ENCODE measurements at regions not wholly inside any gene's neighbourhood (a gene's known extent, or its start where the extent isn't known, plus 50 kb on each side); places are given as distances from the start of the nearest gene placed in this dataset.

DNA sequence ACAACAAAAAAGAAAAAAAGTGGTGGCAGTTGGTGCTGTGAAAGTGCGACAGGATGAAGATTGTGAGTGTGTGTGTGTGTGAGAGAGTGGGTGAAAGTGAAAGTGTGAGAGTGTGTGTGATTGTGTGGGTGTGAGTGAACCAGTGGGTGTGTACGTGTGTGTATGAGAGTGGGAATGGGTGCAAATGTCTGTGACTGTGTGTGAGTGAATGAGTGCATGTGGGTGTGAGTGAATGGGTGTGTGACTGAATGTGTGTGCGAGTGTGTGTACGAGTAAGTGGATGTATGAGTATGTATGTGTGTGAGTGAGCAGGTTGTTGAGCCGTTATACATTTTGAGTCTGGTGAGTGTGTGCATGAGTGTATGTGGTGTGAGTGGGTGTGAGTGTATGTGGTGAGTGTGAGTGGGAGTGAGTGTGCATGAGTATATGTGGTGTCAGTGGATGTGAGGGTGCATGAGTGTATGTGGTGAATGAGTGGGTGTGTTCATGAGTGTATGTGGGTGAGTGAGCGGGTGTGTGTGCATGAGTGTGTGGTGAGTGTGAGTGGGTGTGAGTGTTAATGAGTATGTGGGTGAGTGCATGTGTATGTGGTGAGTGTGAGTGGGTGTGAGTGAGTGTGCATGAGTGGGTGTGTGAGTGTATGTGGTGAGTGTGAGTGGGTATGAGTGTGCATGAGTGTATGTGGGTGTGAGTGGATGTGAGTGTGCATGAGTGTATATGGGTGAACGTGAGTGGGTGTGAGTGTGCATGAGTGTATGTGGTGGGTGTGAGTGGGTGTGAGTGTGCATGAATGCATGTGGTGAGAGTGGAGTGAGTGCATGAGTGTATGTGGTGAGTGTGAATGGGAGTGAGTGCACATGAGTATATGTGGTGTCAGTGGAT, 69.3 kb upstream of the HPCAL1 start:
- Histone ChIP-seq H3K36me3 (ENCODE audit: control insufficient read depth, insufficient read depth, low read length) (no peaks in the 10 kb centered on the region), H3K9ac (no peak overlapping the region), H3K4me1 (no peaks in the 10 kb centered on the region), H3K4me3 (ENCODE audit: low read depth, low read length) (no peak overlapping the region), H2AFZ (no peak overlapping the region), H3K27ac (no peak overlapping the region), H3K79me2 (no peaks in the 10 kb centered on the region), H3K4me2 (ENCODE audit: low read length) (no peak overlapping the region), H3K9me3 (ENCODE audit: control insufficient read depth, low read length) (no peaks in the 10 kb centered on the region), H3K27me3 (ENCODE audit: control insufficient read depth, insufficient read depth, low read length) (no peaks in the 10 kb centered on the region)
- TF ChIP-seq, protein P1, sequence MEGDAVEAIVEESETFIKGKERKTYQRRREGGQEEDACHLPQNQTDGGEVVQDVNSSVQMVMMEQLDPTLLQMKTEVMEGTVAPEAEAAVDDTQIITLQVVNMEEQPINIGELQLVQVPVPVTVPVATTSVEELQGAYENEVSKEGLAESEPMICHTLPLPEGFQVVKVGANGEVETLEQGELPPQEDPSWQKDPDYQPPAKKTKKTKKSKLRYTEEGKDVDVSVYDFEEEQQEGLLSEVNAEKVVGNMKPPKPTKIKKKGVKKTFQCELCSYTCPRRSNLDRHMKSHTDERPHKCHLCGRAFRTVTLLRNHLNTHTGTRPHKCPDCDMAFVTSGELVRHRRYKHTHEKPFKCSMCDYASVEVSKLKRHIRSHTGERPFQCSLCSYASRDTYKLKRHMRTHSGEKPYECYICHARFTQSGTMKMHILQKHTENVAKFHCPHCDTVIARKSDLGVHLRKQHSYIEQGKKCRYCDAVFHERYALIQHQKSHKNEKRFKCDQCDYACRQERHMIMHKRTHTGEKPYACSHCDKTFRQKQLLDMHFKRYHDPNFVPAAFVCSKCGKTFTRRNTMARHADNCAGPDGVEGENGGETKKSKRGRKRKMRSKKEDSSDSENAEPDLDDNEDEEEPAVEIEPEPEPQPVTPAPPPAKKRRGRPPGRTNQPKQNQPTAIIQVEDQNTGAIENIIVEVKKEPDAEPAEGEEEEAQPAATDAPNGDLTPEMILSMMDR (IDR thresholded peaks at IDR 0.05): no peak

DNA sequence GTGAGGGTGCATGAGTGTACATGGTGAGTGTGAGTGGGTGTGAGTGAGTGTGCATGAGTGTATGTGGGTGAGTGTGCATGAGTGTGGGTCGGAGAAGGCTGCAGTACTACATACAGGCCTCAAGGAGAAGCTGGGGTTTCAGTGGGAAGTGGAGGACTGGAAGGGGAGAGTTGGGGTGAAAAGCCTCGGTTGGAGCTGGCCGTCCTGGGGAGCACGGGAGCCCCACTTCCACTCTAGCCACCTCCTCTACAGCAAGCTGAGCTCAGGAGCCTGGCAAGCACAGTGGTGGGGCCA, 68.7 kb upstream of the HPCAL1 start:
- Histone ChIP-seq H3K4me1 (no peaks in the 10 kb centered on the region), H3K9ac (no peak overlapping the region), H3K9me3 (ENCODE audit: control insufficient read depth, low read length) (no peaks in the 10 kb centered on the region), H2AFZ (no peak overlapping the region), H3K36me3 (ENCODE audit: control insufficient read depth, insufficient read depth, low read length) (no peaks in the 10 kb centered on the region), H3K27me3 (ENCODE audit: control insufficient read depth, insufficient read depth, low read length) (no peaks in the 10 kb centered on the region), H3K4me2 (ENCODE audit: low read length) (no peak overlapping the region), H3K27ac (no peak overlapping the region), H3K79me2 (no peaks in the 10 kb centered on the region), H3K4me3 (ENCODE audit: low read depth, low read length) (no peak overlapping the region)
- TF ChIP-seq, protein P1 (IDR thresholded peaks at IDR 0.05): no peak

DNA sequence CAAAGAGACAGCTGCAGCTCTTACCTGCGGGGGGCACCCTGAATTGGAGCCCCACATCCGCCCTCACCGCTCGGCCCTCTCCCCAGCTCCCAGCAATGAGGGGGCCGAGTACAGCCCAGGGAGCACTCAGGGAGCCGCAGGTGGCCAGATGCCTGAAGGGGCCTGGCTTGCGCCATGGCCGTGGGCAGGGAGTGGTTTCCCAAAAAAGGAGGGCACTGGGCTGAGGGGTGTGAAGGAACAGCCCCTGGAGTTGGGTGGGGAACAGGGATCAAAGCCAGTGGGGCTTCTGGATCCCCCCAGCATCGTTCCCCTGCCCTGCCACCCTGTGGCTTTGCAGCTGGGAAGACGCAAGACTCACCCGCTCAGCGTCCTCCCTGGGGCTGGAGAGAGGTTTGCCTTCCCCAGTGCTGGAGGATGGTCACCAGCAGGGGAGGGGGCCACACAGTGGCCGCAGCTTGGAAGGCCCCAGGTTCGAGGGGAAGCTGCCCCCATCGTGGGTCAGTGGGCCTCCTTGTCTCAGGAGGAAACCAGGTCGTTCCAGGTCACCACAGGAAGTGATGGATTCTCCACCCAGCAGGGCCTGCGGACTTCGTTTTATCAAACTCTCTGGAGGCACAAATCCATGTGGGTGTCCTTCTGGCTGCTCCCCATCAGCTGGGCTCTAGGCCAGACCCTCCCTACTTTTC, 68.2 kb upstream of the HPCAL1 start:
- Histone ChIP-seq H3K4me1 (no peaks in the 10 kb centered on the region), H3K9me3 (ENCODE audit: control insufficient read depth, low read length) (no peaks in the 10 kb centered on the region), H2AFZ (no peak overlapping the region), H3K9ac (no peak overlapping the region), H3K4me2 (ENCODE audit: low read length) (no peak overlapping the region), H3K27ac (no peak overlapping the region), H3K27me3 (ENCODE audit: control insufficient read depth, insufficient read depth, low read length) (no peaks in the 10 kb centered on the region), H3K4me3 (ENCODE audit: low read depth, low read length) (no peak overlapping the region), H3K79me2 (no peaks in the 10 kb centered on the region), H3K36me3 (ENCODE audit: control insufficient read depth, insufficient read depth, low read length) (no peaks in the 10 kb centered on the region)
- TF ChIP-seq, protein P1 (IDR thresholded peaks at IDR 0.05): no peak

DNA sequence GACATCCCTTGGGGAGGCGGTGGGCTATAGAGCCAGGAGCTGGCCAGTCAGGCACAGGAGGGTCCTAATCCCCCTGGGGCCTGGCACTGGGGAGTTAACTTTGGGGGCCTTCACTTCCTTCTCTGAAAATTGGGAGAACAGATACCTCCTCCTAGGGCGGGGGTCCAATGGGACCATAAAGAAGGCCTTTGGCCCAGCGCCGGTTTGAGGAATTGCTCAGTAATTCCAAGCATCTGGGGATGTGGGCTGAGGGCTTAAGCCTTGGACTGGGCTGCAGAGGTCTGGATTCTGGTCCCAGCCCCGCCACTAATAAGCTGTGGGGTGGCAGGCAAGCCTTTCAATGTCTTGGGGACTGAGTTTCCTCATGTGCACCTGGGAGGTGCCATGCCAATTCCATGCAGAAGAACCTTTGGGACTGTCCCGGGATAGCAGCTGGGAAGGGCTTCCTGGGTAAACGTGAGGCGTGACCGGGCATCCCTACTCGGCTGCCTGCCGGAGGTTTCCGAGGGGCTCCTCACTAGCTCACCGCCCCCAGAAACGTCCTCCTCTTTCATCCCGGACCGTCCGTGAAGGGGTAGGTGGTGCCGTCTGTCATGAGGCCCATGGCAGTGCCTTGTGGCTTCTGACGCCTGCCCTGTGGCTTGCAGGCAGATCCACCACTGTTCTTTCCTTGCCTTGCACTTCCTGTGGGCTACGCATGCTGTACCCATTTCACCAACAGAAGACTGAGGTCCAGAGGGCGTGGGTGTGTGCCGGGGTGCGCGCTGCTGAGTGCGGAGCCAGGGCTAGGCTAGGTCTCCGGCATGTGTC, 67.4 kb upstream of the HPCAL1 start:
- no peaks in the 10 kb centered on the region for H3K79me2 ChIP-seq
- H3K4me3 ChIP-seq (ENCODE audit: low read depth, low read length): no peak overlapping the region
- H2AFZ ChIP-seq: no peak overlapping the region
- no peaks in the 10 kb centered on the region for H3K36me3 ChIP-seq (ENCODE audit: control insufficient read depth, insufficient read depth, low read length)
- TF ChIP-seq, protein P1 (IDR thresholded peaks at IDR 0.05): no peak
- no peak overlapping the region for H3K9ac ChIP-seq
- no peaks in the 10 kb centered on the region for H3K27me3 ChIP-seq (ENCODE audit: control insufficient read depth, insufficient read depth, low read length)
- H3K4me2 ChIP-seq (ENCODE audit: low read length): no peak overlapping the region
- no peak overlapping the region for H3K27ac ChIP-seq
- no peaks in the 10 kb centered on the region for H3K9me3 ChIP-seq (ENCODE audit: control insufficient read depth, low read length)
- H3K4me1 ChIP-seq: no peaks in the 10 kb centered on the region
